Small intestine (tissue), 7 donors: ENCODE measurements at regions not wholly inside any gene's neighbourhood (a gene's known extent, or its start where the extent isn't known, plus 50 kb on each side); places are given as distances from the start of the nearest gene placed in this dataset.

Source experiments
- DNase-seq, 2 donors: peaks; one replicate each; pipeline versions ENCODE4 v3.0.0 to v3.0.0-alpha.2; 2013
- FAIRE-seq: peaks from 2 replicates; lab custom pipeline; 2012; peaks lifted over from hg19 to GRCh38; lab: Jason Lieb, UNC
- H3K27ac ChIP-seq, 3 donors: one replicate each; pipeline ENCODE4 v1.5.1; 2013; ENCODE audit warnings: low read length in 2 of 3, mild to moderate bottlenecking in 2 of 3, control low read depth in 1 of 3, inconsistent platforms in 1 of 3, low read depth in 1 of 3, moderate library complexity in 1 of 3
- H3K27me3 ChIP-seq, 3 donors: one replicate each; pipeline ENCODE4 v1.6.1; 2013; ENCODE audit warnings: low read length in 3 of 3, inconsistent platforms in 1 of 3; ENCODE audit not compliant: control insufficient read depth in 3 of 3, insufficient read depth in 3 of 3
- H3K36me3 ChIP-seq, 3 donors: one replicate each; pipeline ENCODE4 v1.6.1; 2013; ENCODE audit warnings: low read length in 3 of 3, inconsistent platforms in 1 of 3, low read depth in 1 of 3, mild to moderate bottlenecking in 1 of 3, moderate library complexity in 1 of 3; ENCODE audit not compliant: control insufficient read depth in 3 of 3, insufficient read depth in 2 of 3
- H3K4me1 ChIP-seq, 3 donors: one replicate each; pipeline ENCODE4 v1.6.1; 2013; ENCODE audit warnings: low read length in 2 of 3, inconsistent platforms in 1 of 3, low read depth in 1 of 3, mild to moderate bottlenecking in 1 of 3, moderate library complexity in 1 of 3; ENCODE audit not compliant: control insufficient read depth in 3 of 3, insufficient read depth in 2 of 3
- H3K4me3 ChIP-seq, 3 donors: one replicate each; pipeline ENCODE4 v1.5.1; 2013; ENCODE audit warnings: low read length in 3 of 3, control low read depth in 1 of 3, inconsistent platforms in 1 of 3, low read depth in 1 of 3, mild to moderate bottlenecking in 1 of 3, moderate library complexity in 1 of 3
- H3K9me3 ChIP-seq, 2 donors: one replicate each; pipeline ENCODE4 v1.6.1; 2013; ENCODE audit warnings: low read depth in 1 of 2, low read length in 1 of 2; ENCODE audit not compliant: control insufficient read depth in 2 of 2, insufficient read depth in 1 of 2
- WGBS, 3 donors: extraction: QIAGEN DNeasy Blood & Tissue Kit; methylation state at CpG; one replicate each; pipeline ENCODE4 v1.1.7; 2013; 5-methylcytosine and 5-hydroxymethylcytosine counted together
- donor health status: healthy with polysubstance abuse.
- donor health status: control.
- donor health status: control.
- donor health status: Bipolar disorder and iron deficiency.
- donor health status: healthy.

DNA sequence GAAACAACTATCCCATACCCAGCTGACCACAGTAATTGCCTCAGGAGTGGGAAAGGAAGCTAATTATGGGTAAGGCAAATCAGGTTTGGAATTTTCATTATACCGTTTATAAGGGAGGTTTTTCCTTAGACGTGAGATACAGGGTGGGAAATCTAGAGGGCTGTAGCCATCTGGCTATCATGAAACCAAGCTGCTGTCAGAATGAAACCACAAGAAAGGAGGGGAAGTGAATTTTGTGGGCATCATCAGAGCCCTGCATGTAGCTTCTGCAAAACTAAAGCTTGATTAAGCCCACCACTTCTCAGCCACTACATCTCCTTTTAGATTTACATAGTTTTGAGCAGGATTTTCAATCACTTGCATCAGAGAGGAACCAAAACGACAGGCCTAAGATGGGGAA, 893.5 kb downstream of the TUSC7 start:
- 34 to 44% (median 35%) methylated on average over 3 of the region's 3 CpGs for WGBS, 3 donors
- no peaks in the 10 kb centered on the region for H3K4me1 ChIP-seq
- H3K36me3 ChIP-seq: no peaks in the 10 kb centered on the region
- H3K27ac ChIP-seq: no peak overlapping the region
- no peak for FAIRE-seq
- DNase-seq: no peak
- no peak overlapping the region for H3K4me3 ChIP-seq
- H3K9me3 ChIP-seq: no peaks in the 10 kb centered on the region
- peaks cover 0 to 3% (median 0%) of the 10 kb centered on the region in 3 donors for H3K27me3 ChIP-seq

DNA sequence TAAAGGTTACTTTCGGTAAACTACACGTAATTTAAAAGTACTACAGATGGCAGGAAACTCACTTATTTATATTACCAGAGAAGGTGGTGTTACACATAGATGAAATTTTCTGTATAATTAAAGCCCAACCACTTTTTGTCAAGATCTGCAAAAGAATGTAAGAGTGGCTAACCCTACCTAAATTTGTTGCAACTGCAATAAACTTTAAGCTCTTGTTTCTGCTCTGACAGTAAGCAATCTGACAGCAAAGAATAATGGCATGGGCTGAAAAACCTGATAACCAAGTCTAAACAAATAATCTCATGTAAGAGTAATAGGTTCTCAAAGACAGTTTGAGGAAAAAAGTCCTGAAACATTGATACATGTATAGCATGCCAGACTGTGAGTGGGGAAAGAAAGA, 897.3 kb downstream of the TUSC7 start:
- WGBS, 3 donors: 69 to 83% (median 73%) methylated on average over 2 of the region's 2 CpGs
- FAIRE-seq (no peak), DNase-seq (no peak)
- no peaks in the 10 kb centered on the region for H3K36me3 ChIP-seq
- peaks cover 0 to 3% (median 0%) of the 10 kb centered on the region in 3 donors for H3K27me3 ChIP-seq
- no peaks in the 10 kb centered on the region for H3K4me1 ChIP-seq
- H3K9me3 ChIP-seq: no peaks in the 10 kb centered on the region
- H3K4me3 ChIP-seq: no peak overlapping the region
- H3K27ac ChIP-seq: no peak overlapping the region

DNA sequence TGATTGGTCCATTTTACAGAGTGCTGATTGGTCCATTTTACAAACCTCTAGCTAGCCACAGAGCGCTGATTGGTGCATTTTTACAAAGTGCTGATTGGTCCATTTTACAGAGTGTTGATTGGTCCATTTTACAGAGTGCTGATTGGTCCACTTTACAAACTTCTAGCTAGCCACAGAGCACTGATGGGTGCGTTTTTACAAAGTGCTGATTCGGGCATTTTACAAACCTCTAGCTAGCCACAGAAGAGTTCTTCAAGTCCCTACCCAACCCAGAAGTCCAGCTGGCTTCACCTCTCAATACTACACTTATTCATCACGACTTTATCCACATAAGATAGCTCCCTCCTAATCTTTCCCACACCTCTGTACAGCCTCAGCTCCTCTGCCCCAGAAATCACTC, 899.8 kb downstream of the TUSC7 start:
- Histone ChIP-seq H3K27me3 (no peaks in the 10 kb centered on the region), H3K36me3 (no peaks in the 10 kb centered on the region), H3K27ac (no peak overlapping the region), H3K4me3 (no peak overlapping the region), H3K4me1 (no peaks in the 10 kb centered on the region), H3K9me3 (no peaks in the 10 kb centered on the region)
- WGBS, 3 donors: 48 to 60% (median 54%) methylated on average over 4 of the region's 4 CpGs
- FAIRE-seq: no peak
- no peak for DNase-seq

DNA sequence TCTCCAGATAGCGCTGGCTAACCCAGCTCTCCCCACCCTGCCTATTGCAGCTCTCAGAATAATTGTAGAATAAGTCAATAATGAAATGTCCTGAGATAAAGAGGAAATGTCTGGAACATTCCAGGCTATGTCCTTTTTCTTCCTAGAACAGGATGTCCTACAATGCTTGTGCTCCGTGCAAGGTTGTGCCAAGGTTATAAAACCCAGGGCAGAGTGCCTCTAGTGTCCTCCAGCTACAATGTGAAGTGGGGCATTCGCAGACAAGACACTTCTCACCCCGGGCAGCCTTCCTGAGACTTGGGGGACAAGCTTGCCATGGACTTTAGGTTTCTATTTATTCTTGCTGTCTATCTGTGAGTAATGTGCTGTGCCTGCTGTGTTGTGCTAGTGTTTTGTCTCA, 900.6 kb downstream of the TUSC7 start:
- H3K4me1 ChIP-seq: no peaks in the 10 kb centered on the region
- no peak overlapping the region for H3K4me3 ChIP-seq
- FAIRE-seq: no peak
- no peak for DNase-seq
- H3K9me3 ChIP-seq: no peaks in the 10 kb centered on the region
- WGBS, 3 donors: 67 to 80% (median 68%) methylated on average over 4 of the region's 4 CpGs
- no peak overlapping the region for H3K27ac ChIP-seq
- H3K36me3 ChIP-seq: no peaks in the 10 kb centered on the region
- no peaks in the 10 kb centered on the region for H3K27me3 ChIP-seq

DNA sequence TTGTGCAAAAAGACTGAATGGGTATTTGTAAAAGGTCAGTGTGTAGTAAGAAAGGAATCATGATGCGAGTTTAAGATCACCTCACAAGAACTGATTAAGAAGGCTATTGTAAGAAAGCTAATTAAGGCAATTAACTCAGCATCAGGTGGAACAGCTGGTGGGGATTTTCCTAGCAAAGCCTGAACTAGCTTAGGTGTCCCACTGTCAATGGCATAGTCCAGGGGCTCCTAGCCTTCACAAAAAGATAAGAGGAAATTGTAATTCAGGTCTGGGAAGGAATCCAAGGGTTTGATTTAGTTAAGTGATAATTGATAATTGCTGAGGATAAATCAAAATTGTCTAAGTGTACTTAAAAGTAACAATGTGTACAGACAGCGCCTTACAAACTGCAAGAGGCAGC, 901.6 kb downstream of the TUSC7 start:
- Histone ChIP-seq H3K9me3 (no peaks in the 10 kb centered on the region), H3K4me3 (no peak overlapping the region), H3K27me3 (no peaks in the 10 kb centered on the region), H3K4me1 (no peaks in the 10 kb centered on the region), H3K27ac (no peak overlapping the region), H3K36me3 (no peaks in the 10 kb centered on the region)
- FAIRE-seq (no peak), DNase-seq (no peak)
- 38 to 68% (median 63%) methylated on average over 2 of the region's 2 CpGs for WGBS, 3 donors

DNA sequence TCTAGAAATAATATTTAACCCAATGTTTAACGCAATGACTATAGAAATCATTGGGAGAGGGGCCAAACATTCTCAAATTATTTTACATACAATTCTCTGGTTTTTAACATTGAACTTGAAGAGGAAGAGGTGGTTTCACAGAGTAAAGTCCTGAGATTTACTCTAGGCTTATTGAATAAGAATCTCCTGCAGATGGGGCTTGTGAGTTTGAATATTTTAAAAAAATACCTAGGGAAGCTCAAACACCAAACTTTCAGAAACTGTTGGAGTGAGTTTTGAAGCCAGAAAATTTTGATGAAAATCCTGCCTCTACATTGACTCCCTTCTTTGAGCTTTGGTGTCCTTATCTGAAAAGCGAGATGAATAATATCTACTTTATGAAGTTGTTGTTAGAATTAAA, 906.6 kb downstream of the TUSC7 start:
- Histone ChIP-seq H3K27me3 (no peaks in the 10 kb centered on the region), H3K36me3 (no peaks in the 10 kb centered on the region), H3K4me1 (no peaks in the 10 kb centered on the region), H3K27ac (no peak overlapping the region), H3K9me3 (no peaks in the 10 kb centered on the region), H3K4me3 (no peak overlapping the region)
- 92 to 97% (median 94%) methylated on average over 2 of the region's 2 CpGs for WGBS, 3 donors
- DNase-seq (no peak), FAIRE-seq (no peak)

DNA sequence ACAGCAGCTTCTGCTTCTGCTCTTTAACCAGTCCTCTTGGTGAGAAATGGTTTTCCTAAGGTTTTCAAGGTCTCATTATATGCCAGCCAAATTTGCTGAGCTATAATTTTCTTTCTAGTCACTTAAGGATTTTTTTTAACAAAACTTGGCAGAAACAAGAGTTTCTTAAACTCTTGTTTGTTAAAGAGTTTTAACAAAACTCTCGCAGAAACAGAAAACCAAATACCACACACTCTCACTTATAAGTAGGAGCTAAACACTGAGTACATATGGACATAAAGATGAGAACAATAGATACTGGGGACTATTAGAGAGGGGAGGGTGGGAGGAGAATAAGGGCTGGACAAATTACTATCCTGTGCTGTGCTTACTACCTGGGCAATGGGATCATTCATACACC, 908.3 kb downstream of the TUSC7 start:
- H3K36me3 ChIP-seq: no peaks in the 10 kb centered on the region
- WGBS, 3 donors: 73 to 92% (median 82%) methylated on average over 1 of the region's 1 CpG
- DNase-seq: no peak
- H3K27ac ChIP-seq: no peak overlapping the region
- H3K4me1 ChIP-seq: no peaks in the 10 kb centered on the region
- H3K9me3 ChIP-seq: no peaks in the 10 kb centered on the region
- FAIRE-seq: no peak
- no peaks in the 10 kb centered on the region for H3K27me3 ChIP-seq
- H3K4me3 ChIP-seq: no peak overlapping the region

DNA sequence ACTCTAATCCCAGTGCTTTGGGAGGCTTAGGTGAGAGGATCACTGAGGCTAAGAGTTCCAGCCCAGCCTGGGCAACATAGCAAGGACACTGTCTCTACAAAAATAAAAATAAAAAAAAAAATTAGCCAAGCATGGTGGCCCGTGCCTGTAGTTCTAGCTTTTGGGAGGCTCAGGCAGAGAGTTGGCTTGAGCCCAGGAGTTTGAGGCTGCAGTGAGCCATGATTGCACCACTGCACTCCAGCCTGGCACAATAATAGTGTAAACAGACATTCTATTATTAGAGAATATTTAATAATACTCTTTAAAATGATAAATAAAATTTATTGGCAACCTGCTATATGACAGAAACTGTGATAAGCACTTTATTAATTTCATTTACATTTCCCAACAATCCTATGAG, 908.9 kb downstream of the TUSC7 start:
- Histone ChIP-seq H3K9me3 (no peaks in the 10 kb centered on the region), H3K27ac (no peak overlapping the region), H3K4me3 (no peak overlapping the region), H3K36me3 (no peaks in the 10 kb centered on the region), H3K27me3 (no peaks in the 10 kb centered on the region), H3K4me1 (no peaks in the 10 kb centered on the region)
- no peak for FAIRE-seq
- 59 to 69% (median 62%) methylated on average over 1 of the region's 1 CpG for WGBS, 3 donors
- no peak for DNase-seq

DNA sequence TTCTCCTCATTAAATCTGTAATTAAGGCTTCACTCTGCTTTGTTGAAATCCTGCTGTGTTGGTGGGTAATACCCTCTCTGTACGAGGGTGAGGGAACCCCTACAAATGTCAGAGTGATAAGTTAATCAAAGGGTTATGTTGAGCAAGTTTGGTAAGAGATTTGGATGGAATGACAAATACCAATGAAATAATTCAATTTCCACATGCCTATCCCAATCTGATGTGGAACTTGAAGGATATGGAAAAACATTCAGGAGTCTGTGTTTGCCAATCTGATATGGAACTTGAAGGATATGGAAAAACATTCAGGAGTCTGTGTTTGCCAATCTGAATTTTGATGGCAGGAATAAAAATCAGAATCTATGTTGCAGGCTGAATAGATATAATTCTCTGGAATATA, 910.2 kb downstream of the TUSC7 start:
- Histone ChIP-seq H3K9me3 (no peaks in the 10 kb centered on the region), H3K4me1 (no peaks in the 10 kb centered on the region), H3K4me3 (no peak overlapping the region), H3K27me3 (no peaks in the 10 kb centered on the region), H3K27ac (no peak overlapping the region), H3K36me3 (no peaks in the 10 kb centered on the region)
- DNase-seq (no peak), FAIRE-seq (no peak)
- 30 to 56% (median 44%) methylated on average over 1 of the region's 1 CpG for WGBS, 3 donors
